ENCODE measurements at regions not wholly inside any gene's neighbourhood (a gene's known extent, or its start where the extent isn't known, plus 50 kb on each side); places are given as distances from the start of the nearest gene placed in this dataset.
A peak's percentile ranks its signal among the peaks of the same experiment; 100 is the strongest.
"Not testable (repeated sequence)": the region's sequence is repeated elsewhere in the genome, so short reads cannot be mapped to it uniquely, and the experiment has no call there.

DNA sequence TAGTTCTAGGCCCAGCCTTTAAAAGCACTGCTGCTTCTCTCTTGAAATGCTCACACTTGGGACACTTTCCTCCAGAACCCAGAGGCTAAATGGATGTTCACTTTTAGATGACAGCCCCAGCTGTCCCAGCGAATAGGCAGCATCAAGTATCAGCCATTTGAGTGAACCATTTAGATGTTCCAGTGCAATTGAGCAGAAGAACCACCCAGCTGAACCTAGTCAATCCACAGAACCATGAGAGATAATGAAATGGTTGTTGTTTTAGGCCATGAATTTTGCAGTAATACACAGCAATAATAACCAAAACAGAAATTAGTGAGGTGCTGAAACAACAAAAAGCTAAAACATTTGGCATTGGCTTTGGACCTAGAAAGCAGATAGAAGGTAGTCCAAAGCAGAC lies 273.9 kb downstream of the ETV1 start:
- DNase-seq (ENCODE audit: low spot score), result no peak

- DNase-seq (ENCODE audit: low spot score), result no peak
Measured at GRCh38 chr7:13717031-13717430, 272.4 kb downstream of the ETV1 start.

- no peak for DNase-seq (ENCODE audit: low spot score)
Measured at GRCh38 chr7:13724191-13724976, 265.1 kb downstream of the ETV1 start.

DNA sequence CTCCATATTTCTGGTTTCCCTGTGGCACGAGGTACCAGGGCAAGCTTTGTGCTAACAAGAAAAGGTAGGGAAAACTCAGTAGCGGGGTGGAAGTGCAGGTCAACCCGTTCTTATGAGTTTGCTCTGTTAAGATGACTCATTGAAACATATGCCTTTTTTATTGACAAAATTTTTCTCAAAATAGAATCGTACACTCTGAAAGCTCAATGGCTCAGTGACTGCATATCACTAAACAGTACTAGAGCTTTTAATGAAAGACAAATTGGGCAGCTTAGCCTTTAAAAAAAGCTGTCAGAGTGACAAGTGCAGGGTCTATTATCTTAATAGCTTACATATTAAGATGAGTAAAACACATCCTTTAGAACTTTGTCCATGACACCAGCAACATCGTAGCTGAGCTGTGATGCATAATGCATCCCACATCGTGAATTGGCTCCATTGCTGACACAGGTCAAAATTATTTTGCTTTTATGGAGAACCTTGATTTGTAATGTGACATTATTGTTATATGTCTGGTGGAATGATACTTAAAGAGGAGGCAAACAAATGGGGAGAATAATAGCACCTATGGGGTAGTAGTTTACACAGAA lies 264.4 kb downstream of the ETV1 start:
- DNase-seq (ENCODE audit: low spot score), result no peak

DNA sequence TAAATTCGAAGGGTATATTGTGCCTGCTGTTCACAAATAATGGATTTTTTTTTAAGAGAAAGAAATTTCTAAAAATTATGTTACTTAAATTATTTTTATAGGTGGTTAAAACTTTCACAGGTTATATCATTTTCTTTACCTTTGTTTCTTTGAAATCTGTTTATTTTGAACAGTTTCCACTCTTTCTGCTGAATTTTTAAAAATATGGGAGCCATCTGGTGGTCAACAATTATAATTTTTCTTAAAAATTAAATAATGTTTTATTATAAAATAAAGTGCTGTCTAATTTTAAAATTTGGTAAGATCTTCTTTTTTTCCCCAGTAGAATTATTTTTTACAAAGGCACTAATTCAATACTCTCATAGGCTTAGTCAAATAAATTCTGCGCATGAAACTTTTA lies 263.9 kb downstream of the ETV1 start:
- DNase-seq (ENCODE audit: low spot score), result no peak

DNA sequence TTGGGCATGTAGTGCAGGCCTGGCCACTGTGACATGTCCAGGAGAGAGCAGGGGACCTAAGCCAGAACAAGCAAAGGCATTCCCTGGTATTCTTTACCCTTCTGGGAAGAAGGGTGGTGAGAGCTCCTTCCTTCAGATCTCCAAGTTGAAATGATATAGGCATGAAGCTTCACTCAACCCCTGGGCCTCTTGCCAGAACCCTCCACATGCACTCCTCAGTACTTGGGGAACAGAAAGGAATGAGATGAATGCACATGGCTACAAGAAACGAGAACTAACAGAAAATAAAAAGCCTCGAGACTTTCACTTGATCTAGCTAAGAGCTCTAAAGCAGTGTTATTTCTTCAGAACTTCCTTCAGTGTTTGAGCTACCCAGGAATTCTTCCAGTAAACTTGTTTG lies 262.2 kb downstream of the ETV1 start:
- no peak for DNase-seq (ENCODE audit: low spot score)

DNA sequence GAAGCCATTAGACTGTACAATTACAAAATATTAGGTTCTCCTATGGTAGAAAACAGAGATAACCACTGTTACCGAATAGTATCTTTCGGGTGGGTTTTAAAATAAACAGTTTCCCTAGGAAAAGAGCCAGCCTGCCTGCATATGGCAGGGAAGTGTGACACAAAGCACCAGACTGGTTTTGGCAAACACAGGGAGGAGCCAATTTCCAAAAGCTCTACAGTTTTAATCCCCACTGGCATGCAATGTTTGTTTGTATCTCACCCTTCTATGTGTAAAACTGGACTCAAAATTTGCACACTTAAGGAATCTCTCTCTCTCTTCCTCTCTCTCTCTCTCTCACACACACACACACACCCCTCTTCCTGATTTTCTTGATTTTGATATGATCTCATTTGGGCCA lies 261.7 kb downstream of the ETV1 start:
- DNase-seq (ENCODE audit: low spot score), result no peak

DNA sequence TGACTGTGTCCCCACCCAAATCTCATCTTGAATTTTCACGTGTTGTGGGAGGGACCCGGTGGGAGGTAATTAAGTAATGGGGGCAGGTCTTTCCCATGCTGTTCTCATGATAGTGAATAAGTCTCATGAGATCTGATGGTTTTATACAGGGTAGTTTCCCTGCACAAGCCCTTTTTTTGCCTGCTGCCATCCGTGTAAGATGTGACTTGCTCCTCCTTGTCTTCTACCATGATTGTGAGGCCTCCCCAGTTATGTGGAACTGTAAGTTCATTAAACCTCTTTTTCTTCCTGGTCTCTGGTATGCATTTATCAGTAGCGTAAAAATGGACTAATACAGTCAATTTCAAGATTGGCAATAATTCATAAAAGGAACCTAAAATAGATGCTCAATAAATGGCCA lies 261.0 kb downstream of the ETV1 start:
- DNase-seq (ENCODE audit: low spot score), result not testable (repeated sequence)

- no peak for DNase-seq (ENCODE audit: low spot score)
Measured at GRCh38 chr7:13731643-13732042, 257.8 kb downstream of the ETV1 start.

- no peak for DNase-seq (ENCODE audit: low spot score)
Measured at GRCh38 chr7:13737563-13737962, 251.9 kb downstream of the ETV1 start.

DNA sequence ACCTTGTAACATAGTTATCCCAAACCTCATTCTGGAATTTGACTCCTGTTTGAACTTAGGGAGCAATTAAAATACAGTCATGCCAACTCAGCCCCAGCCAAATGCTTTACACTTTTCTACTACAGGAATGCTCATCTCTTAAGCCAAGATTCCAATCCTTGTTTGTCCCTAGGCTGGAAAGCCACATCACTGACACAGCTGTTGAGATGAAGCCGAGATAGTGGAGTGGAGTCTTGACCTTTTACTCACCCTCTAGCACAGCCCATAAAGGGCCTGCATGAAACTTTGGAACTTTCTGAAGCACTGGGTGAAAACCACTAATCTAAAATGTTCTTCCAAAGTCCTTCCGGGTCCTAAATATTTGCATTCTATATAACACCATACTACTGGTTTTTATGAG lies 247.3 kb downstream of the ETV1 start:
- no peak for DNase-seq (ENCODE audit: low spot score)

DNA sequence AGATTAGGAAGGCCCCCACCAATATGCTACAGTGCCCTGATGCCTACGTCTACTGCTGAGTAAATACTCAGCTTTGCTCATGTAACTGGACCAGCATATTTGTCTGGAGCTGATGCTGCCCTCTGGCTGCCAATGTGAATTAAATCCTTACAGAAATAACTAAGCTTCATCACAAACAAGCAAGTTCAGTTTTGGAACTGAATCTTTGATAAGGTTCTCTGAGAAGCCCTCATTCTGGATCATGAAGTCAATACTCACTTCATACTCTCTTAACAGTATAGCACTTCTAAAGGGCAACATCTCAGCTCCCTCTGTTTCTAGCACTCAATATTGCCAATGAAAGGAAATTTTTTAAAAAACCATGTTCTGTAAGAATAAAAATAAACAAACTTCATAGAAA lies 246.7 kb downstream of the ETV1 start:
- DNase-seq (ENCODE audit: low spot score), result peak; percentile 84

GRCh38 chr7:13743226-13743625 lies 246.2 kb downstream of the ETV1 start:
- no peak for DNase-seq (ENCODE audit: low spot score)

DNA sequence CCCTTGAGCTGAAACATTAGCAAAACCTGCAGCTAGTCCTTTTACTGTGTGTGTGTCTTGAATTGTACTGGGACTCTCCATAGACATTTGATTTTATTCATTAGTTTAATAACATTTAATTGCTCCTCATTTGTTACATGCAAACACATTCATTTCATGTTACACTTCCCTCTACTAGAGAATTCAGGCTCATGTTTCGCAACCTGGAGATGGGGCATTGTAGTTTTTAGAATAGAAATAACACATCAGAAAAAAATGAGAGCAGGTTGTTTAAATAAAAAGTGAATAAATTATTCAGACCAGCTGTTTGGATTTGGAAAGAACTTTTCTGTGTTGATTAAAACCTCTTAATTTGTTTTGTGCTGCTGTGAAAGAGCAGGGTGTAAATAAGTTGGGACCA lies 243.9 kb downstream of the ETV1 start:
- no peak for DNase-seq (ENCODE audit: low spot score)

DNA sequence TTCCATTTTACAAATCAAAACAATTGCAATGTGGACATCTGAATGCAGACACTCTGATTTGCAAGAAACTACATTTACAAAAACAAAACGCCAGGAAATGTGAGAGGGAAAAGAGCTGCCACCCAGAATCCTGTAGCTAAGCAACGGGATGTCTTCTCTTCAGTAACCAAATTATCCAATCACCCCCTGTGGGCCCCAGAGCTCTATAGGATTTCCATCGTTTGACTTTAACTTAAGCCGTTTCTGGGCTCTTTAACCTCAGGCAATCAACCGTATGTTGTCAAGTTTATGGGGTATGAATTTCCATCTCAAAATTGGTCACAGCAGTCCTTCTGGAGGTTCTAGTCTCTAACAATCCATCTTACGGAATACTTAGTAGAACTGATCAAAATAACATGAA lies 240.5 kb downstream of the ETV1 start:
- no peak for DNase-seq (ENCODE audit: low spot score)

DNA sequence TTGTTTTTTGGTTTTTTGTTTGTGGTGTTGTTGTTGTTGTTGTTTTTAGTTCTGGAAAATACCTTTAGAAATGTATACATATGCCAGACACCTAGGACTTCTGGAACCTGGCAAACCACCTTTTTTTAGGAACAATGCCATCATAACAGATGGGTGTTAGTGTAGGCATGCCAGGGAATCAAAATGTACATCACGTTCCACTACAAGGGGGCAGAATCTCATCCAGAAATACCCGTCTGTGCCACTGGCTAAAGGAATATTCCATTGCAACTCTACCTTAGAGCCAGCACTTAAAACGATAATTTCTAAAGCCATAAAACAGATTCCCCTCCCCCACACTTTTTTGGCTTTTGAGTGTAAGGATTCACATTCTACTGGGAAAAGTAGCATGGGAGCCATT lies 239.8 kb downstream of the ETV1 start:
- DNase-seq (ENCODE audit: low spot score), result no peak

GRCh38 chr7:13751766-13752165 lies 237.7 kb downstream of the ETV1 start:
- no peak for DNase-seq (ENCODE audit: low spot score)

DNA sequence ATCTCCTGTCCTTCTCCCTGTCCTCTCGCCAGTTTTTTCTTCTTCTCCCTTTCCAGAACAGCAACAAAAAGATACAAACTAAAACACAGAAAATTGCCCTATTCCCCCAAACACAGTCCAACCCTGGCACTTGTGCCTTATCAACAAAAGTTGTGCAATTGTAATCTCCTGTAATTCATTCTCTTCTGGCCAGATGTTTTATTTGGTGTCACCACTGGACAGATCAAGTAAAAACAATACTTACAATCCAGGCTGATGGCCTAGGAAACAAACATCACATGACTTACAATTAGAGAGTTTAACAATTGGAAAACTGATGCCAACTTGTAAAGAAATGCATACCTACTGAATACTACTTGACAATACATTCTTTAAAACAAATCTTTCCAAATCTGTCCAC lies 231.6 kb downstream of the ETV1 start:
- DNase-seq (ENCODE audit: low spot score), result no peak

DNA sequence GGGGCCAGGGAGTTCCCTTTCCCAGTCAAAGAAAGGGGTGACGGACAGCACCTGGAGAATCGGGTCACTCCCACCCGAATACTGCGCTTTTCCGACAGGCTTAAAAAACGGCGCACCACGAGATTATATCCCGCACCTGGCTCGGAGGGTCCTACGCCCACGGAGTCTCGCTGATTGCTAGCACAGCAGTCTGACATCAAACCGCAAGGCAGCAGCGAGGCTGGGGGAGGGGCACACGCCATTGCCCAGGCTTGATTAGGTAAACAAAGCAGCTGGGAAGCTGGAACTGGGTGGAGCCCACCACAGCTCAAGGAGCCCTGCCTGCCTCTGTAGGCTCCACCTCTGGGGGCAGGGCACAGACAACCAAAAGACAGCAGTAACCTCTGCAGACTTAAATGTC lies 223.6 kb downstream of the ETV1 start:
- DNase-seq (ENCODE audit: low spot score), result not testable (repeated sequence)

- no peak for DNase-seq (ENCODE audit: low spot score)
Measured at GRCh38 chr7:13770305-13770704, 219.2 kb downstream of the ETV1 start.

DNA sequence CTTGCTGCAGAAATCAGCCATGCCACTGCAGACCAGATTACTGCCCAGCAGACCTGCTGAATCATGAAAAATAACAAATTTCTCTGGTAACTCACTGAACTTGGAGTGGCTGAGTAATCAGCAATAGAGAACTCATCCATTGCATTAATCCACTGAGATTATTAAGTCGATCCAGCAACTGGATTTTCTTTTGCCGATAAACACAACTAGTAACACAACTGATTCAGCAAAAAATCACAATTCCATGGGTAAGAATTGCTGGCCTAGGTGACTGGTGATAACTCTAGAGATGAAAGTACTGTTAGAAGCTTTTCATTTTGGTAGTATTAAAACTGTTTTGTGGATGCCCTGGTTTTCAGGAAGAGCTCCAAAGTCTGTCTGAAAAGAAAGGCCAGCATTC lies 214.5 kb downstream of the ETV1 start:
- no peak for DNase-seq (ENCODE audit: low spot score)

GRCh38 chr7:13777242-13777641 lies 212.2 kb downstream of the ETV1 start:
- no peak for DNase-seq (ENCODE audit: low spot score)

DNA sequence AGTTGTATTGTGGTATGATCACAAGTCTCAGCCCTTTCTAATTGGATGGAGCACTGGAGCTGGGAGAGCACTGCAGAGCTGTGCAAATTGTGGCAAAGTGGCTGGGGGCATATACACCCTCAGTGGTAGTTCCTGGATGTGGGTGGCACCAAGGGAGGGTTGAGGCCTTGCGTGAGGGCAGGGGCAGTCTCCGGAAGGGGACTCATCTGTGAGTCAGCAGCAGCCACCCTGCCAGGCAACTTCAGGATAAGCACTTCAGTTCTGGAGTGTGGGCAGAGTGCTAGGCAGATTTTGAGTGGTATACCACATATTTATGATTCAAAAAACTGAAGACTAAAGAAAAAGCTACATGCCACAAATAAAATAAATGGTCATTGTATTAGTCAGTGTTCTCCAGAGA lies 210.5 kb downstream of the ETV1 start:
- no peak for DNase-seq (ENCODE audit: low spot score)

GRCh38 chr7:13790611-13791010 lies 198.9 kb downstream of the ETV1 start:
- DNase-seq (ENCODE audit: low spot score), result no peak
